ENCODE measurements at regions not wholly inside any gene's neighbourhood (a gene's known extent, or its start where the extent isn't known, plus 50 kb on each side); places are given as distances from the start of the nearest gene placed in this dataset.

DNA sequence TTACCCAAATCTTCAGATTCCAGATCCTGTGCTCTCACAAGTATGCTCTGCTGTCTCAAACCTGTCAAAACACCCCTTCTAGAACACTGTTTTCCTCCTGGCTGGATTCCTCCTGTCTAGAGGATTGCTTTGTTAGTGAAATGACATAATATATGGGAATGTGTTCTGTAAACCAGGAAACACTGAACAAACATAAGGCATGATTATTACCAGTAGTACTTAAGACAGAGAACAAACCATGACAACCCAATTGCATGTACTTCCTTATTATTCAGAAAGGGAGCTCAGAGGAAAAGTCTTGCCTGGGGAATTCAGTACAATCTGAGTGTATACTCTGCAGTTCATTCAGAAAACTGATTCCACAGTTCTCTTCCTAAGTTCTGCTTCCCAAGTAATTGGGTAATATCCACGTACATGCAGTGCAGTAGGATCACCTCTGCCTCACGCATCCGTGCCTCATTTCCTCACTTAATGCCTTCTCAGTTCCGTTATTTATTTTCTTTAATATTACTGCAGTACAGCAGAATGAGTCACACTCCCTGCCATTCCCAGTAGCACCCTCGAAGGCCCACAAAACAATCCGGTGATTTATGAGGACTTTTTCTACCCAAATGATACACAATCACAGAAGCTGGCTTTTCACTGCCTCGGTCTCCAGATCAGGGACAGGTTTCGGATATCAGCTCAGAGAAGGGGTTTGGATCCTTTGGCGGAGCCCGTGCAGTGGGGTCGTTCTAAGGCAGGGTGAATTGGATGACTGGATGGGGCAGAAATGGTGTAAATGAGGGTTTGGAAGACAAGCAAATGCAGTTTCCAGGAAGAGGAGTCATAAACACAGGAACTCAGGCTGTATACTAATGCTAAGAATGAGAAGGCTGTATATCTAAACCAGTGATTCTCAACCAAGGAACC, 896.9 kb downstream of the KCNA4 start:
- TF ChIP-seq ARNT (IDR thresholded peaks at IDR 0.05) (no peak), FOXA1 (IDR thresholded peaks at IDR 0.05) (no peak), TARDBP (IDR thresholded peaks at IDR 0.05) (no peak), BHLHE40 (IDR thresholded peaks at IDR 0.05; ENCODE audit: borderline replicate concordance) (no peak), HDGF (IDR thresholded peaks at IDR 0.05; ENCODE audit: borderline replicate concordance) (no peak), ELF4 (IDR thresholded peaks at IDR 0.05) (no peak), LEF1 (IDR thresholded peaks at IDR 0.05; ENCODE audit: borderline replicate concordance) (no peak)
- TF ChIP-seq, protein P1, sequence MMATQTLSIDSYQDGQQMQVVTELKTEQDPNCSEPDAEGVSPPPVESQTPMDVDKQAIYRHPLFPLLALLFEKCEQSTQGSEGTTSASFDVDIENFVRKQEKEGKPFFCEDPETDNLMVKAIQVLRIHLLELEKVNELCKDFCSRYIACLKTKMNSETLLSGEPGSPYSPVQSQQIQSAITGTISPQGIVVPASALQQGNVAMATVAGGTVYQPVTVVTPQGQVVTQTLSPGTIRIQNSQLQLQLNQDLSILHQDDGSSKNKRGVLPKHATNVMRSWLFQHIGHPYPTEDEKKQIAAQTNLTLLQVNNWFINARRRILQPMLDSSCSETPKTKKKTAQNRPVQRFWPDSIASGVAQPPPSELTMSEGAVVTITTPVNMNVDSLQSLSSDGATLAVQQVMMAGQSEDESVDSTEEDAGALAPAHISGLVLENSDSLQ (IDR thresholded peaks at IDR 0.05) = no peak; the same call in 1 of the 2 replicates
